Fibroblast of skin of right quadriceps (primary cell): ENCODE measurements at regions not wholly inside any gene's neighbourhood (a gene's known extent, or its start where the extent isn't known, plus 50 kb on each side); places are given as distances from the start of the nearest gene placed in this dataset.

Experiments used
- DNase-seq: peaks from one replicate; pipeline ENCODE4 v3.0.0-alpha.2; 2013

- DNase-seq, result no peak
These were observed 906.1 kb downstream of the CDH11 start for GRCh38 chr16:64215730-64216129.

DNA sequence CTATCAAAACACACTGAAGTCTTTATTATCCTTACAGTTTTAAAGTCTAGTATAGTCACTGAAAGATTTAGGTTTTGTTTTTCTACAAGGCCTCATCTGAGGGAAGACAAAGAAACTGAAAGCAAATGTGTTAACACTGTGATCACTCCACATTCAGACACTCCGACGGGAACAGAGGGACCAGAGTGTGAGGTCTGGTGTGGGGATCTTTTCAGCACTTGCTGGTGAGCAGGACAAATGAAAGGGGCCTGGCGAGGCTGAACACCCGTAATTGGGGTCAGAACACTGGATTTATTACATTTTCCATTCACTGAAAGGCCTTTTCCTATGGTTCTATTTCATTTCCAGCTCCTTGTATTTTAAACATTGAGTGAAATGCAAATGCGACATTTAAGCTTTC lies 910.5 kb downstream of the CDH11 start:
- no peak for DNase-seq

GRCh38 chr16:64206862-64207261 lies 915.0 kb downstream of the CDH11 start:
- DNase-seq, result no peak

GRCh38 chr16:64203126-64203525 lies 918.7 kb downstream of the CDH11 start:
- no peak for DNase-seq

DNA sequence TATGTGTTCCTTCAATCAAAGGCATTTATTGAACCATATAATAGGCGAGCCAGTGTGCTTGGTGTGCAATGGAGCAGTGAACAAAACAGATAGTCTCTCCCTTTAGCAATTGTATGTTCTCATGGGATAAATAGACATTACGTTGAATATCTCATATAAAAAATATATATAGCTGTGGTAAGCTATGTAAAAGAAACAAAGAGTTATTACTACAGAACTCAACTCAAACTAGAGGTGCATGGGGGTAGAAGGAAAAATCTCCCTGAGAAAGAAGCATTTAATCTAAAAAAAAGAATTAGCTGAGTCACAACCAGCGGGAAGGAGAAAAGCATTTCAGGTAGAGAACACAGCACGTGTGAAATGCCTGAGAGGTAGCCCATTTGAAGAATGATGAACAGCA lies 919.3 kb downstream of the CDH11 start:
- DNase-seq, result no peak

GRCh38 chr16:64196444-64196843 lies 925.4 kb downstream of the CDH11 start:
- peak; percentile 65 for DNase-seq

GRCh38 chr16:64185954-64186353 lies 935.9 kb downstream of the CDH11 start:
- DNase-seq, result no peak

DNA sequence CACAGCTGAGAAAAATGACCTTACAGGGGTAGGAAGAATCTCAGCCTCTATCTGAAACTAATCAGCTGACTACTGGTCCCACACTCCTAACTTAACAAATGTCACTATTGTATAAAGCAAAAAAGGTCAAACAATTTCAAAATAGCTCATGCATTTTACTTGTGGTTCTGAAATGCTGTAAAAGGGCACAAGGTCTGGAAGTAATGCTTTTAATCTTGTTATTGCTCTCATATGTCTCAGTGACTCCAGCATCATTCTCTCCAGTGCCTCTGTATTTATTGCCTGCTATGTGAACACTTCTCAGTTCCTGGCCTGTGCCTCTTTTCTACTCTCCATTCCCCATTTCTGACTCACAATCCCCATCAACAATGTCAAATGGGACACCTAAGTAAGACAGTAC lies 937.7 kb downstream of the CDH11 start:
- peak; percentile 9 for DNase-seq

DNA sequence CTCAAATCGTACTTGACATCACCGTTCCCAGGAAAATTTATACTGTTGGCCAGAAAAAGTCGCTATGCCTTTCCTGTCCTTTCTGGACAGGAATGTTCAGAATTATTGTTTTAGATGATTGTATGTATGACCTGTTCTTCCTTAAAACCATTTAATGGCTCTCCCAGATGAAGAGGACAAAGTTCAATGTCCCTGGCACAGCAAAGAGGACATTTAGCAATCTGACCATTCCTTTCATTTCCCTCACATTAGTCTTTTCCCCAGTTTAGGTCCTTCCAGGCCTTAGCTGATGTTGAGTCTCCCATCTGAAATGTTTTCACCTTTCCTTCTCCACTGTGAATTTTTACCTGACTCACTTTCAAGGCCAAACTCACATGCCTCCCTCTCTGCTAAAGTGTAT lies 938.9 kb downstream of the CDH11 start:
- DNase-seq, result no peak

GRCh38 chr16:64181271-64181925 lies 940.5 kb downstream of the CDH11 start:
- DNase-seq, result no peak

- DNase-seq, result no peak
These were observed 941.5 kb downstream of the CDH11 start for GRCh38 chr16:64180136-64180900.

GRCh38 chr16:64174327-64174726 lies 947.5 kb downstream of the CDH11 start:
- DNase-seq, result no peak

GRCh38 chr16:64172652-64173051 lies 949.2 kb downstream of the CDH11 start:
- no peak for DNase-seq

- no peak for DNase-seq
These were observed 949.6 kb downstream of the CDH11 start for GRCh38 chr16:64172226-64172625.

DNA sequence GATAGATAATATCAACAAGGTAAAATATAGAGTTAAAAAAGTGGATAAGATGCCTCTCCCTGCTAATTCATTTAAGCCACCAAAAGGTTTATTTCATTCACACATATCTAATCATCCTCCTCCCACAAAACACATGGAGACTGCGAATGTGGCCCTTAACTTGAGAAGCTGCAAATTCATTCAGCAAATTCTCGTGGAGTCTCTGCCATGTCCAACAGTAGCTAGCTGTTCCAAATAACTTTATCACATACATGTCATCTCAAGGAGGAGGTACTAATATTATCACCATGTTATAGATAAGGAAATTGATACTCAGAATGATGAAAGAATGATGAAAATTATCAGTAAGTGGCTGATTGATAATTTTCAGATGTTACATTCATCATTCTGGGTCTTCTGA lies 950.2 kb downstream of the CDH11 start:
- no peak for DNase-seq

GRCh38 chr16:64168371-64168770 lies 953.5 kb downstream of the CDH11 start:
- no peak for DNase-seq

DNA sequence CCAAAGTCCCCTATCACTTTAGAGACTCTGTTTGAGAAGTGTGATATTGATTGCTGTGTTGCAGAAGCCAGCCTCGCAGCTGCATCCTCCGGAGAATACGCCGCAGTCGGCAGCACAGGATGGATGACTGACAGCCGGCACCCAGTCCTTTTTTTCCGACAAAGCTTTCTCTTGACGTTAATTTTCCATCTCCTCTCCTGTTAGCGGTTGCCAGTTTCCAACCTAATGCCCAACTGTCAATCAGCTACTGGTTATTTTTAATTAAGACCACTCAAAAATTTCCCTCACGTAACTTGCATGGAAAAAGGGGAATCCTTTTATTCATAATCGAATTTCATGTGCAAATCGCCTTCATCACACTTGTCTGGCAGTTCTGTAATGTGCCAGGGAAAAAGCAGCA lies 953.9 kb downstream of the CDH11 start:
- no peak for DNase-seq

GRCh38 chr16:64165368-64165767 lies 956.5 kb downstream of the CDH11 start:
- no peak for DNase-seq

- DNase-seq, result no peak
These were observed 959.1 kb downstream of the CDH11 start for GRCh38 chr16:64162613-64163375.

GRCh38 chr16:64159976-64160375 lies 961.9 kb downstream of the CDH11 start:
- DNase-seq, result peak; percentile 37

DNA sequence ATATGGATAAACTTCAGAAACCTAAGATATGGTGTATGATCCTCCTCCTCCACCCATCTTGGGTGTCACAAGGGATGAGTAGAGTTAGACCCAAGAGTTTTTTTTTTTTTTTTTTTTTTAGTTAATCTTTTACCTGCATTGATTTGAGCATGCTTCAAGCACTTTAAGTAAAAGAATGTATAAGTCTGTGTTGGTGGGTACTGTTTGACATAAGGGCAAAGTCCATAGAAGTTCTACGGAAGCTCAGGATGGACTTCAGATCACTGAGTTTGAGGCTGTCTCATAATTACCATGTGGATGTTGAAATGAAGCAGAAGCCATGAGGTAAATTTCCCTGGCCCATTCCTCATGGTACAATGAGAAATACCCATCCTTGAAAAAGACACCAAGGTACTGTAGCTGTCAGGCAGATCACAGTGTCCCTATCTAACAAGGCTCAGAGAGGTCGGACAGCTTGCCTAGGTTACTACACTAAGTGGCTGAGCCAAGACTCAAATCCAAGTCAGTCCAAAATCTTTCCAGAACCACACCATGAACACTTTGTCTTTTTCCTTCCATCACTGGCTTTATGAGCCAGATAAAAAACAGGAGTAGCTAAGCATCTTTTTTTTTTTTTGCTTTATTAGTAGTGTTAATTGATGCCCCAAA lies 962.8 kb downstream of the CDH11 start:
- DNase-seq, result no peak

GRCh38 chr16:64153718-64154117 lies 968.1 kb downstream of the CDH11 start:
- DNase-seq, result peak; percentile 42

- DNase-seq, result peak; percentile 47
These were observed 969.7 kb downstream of the CDH11 start for GRCh38 chr16:64151990-64152767.
